Progenitor cell of endocrine pancreas (in vitro differentiated cells): ENCODE measurements at regions not wholly inside any gene's neighbourhood (a gene's known extent, or its start where the extent isn't known, plus 50 kb on each side); places are given as distances from the start of the nearest gene placed in this dataset.
"Not testable (repeated sequence)": the region's sequence is repeated elsewhere in the genome, so short reads cannot be mapped to it uniquely, and the experiment has no call there.

ENCODE experiments used
- DNase-seq: peaks from one replicate; pipeline ENCODE4 v3.0.0; 2021; ENCODE audit warnings: low spot score; ENCODE audit not compliant: unreplicated experiment
- H3K27ac Mint-ChIP-seq: 2 replicates; pipeline ENCODE4 v1.8.0; 2021; ENCODE audit warnings: mild to moderate bottlenecking, moderate library complexity, mixed read lengths
- H3K27me3 Mint-ChIP-seq: 2 replicates; pipeline ENCODE4 v1.8.0; 2021; ENCODE audit warnings: mixed read lengths
- H3K36me3 Mint-ChIP-seq: 2 replicates; pipeline ENCODE4 v1.8.0; 2022; ENCODE audit warnings: mixed read lengths; ENCODE audit not compliant: insufficient read depth
- H3K4me1 Mint-ChIP-seq: 2 replicates; pipeline ENCODE4 v1.8.0; 2021; ENCODE audit warnings: low read depth, mixed read lengths
- H3K4me3 Mint-ChIP-seq: 2 replicates; pipeline ENCODE4 v1.8.0; 2021; ENCODE audit warnings: low read depth, mild to moderate bottlenecking, moderate library complexity, mixed read lengths
- H3K9me3 Mint-ChIP-seq: 2 replicates; pipeline ENCODE4 v1.8.0; 2021; ENCODE audit warnings: low read depth, mixed read lengths
- CTCF ChIP-seq: fragments of 200-600 bp; sonication (generic); IDR thresholded peaks from one replicate; pipeline ENCODE4 v1.5.0; 2021; ENCODE audit warnings: antibody characterized with exemption, mild to moderate bottlenecking; ENCODE audit not compliant: unreplicated experiment

GRCh38 chr9:29078063-29078666 is 1504.9 kb upstream of the C9orf72 start:
- no peak for DNase-seq
- TF ChIP-seq CTCF, result no peak
- H3K4me1 Mint-ChIP-seq, result no peaks in the 10 kb centered on the region
- no peak overlapping the region for H3K27ac Mint-ChIP-seq
- no peak overlapping the region for H3K4me3 Mint-ChIP-seq
- H3K9me3 Mint-ChIP-seq, result no peaks in the 10 kb centered on the region
- H3K36me3 Mint-ChIP-seq, result no peaks in the 10 kb centered on the region
- H3K27me3 Mint-ChIP-seq, result no peaks in the 10 kb centered on the region

GRCh38 chr9:29100762-29101161 is 1527.5 kb upstream of the C9orf72 start:
- Mint-ChIP-seq H3K27ac (no peak overlapping the region), H3K4me1 (no peaks in the 10 kb centered on the region), H3K27me3 (no peaks in the 10 kb centered on the region), H3K4me3 (no peak overlapping the region), H3K9me3 (peaks cover 10% of the 10 kb centered on the region), H3K36me3 (no peaks in the 10 kb centered on the region)
- no peak for DNase-seq
- TF ChIP-seq CTCF, result no peak

GRCh38 chr9:29104166-29104565 is 1530.9 kb upstream of the C9orf72 start:
- not testable (repeated sequence) for H3K36me3 Mint-ChIP-seq, H3K27me3 Mint-ChIP-seq, H3K4me1 Mint-ChIP-seq, H3K4me3 Mint-ChIP-seq, H3K27ac Mint-ChIP-seq, H3K9me3 Mint-ChIP-seq, DNase-seq

- Mint-ChIP-seq H3K4me1 (no peaks in the 10 kb centered on the region), H3K4me3 (no peak overlapping the region), H3K27me3 (no peaks in the 10 kb centered on the region), H3K27ac (no peak overlapping the region), H3K36me3 (no peaks in the 10 kb centered on the region), H3K9me3 (no peaks in the 10 kb centered on the region)
- no peak for DNase-seq
- no peak for TF ChIP-seq CTCF
Observed at GRCh38 chr9:29118555-29118954, 1545.3 kb upstream of the C9orf72 start.

GRCh38 chr9:29126783-29127182 is 1553.5 kb upstream of the C9orf72 start:
- Mint-ChIP-seq H3K36me3 (peaks cover 6% of the 10 kb centered on the region), H3K9me3 (peaks cover 35% of the 10 kb centered on the region), H3K27ac (no peak overlapping the region), H3K4me3 (no peak overlapping the region), H3K4me1 (no peaks in the 10 kb centered on the region), H3K27me3 (no peaks in the 10 kb centered on the region)
- no peak for TF ChIP-seq CTCF
- DNase-seq, result no peak

GRCh38 chr9:29129763-29130162 is 1556.5 kb upstream of the C9orf72 start:
- Mint-ChIP-seq H3K9me3 (peaks cover 44% of the 10 kb centered on the region), H3K36me3 (peaks cover 6% of the 10 kb centered on the region), H3K27me3 (no peaks in the 10 kb centered on the region), H3K27ac (no peak overlapping the region), H3K4me1 (no peaks in the 10 kb centered on the region), H3K4me3 (no peak overlapping the region)
- DNase-seq, result no peak
- TF ChIP-seq CTCF, result no peak
